ENCODE measurements at regions not wholly inside any gene's neighbourhood (a gene's known extent, or its start where the extent isn't known, plus 50 kb on each side); places are given as distances from the start of the nearest gene placed in this dataset.

DNA sequence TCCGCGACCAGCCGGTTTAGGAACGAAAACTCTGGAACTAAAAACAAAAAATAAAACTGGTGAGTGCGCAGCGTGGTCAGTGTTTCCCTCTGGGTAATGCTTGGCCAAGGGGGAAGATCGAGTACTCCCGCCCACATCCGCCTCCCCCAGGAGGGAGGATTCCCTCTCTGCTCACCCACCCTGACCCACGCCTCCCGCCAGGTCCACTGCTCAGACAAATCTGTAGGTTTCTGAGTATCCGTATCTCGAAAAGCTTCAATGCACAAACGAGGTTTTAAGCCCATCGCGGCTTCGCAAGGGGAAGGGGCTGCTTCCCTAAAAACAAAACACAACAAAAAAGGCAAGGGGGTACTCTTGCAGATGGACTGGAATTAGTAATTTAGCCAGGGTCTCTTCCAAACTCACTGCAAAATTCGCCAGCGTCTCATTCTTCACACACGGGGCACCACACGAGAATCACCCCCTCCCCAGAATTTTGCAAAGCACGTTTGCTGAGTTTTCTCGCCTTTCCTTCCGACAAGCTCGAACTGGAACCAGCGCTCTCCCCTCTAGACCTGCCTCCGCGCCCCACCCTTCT lies 75.2 kb downstream of the INSIG1 start:
- Mint-ChIP-seq H3K4me3 (no peak overlapping the region), H3K36me3 (peaks cover 1% of the 10 kb centered on the region), H3K4me1 (peaks cover 31% of the 10 kb centered on the region), H3K27ac (peak overlapping the region; percentile 40), H3K27me3 (peaks cover 79% of the 10 kb centered on the region), H3K9me3 (ENCODE audit: low read depth) (no peaks in the 10 kb centered on the region)
- CTCF ChIA-PET: interaction anchor here (1.0 to 2.4 kb wide), 3 partner anchors 445 to 459 kb away, joined by 3 to 12 read pairs (median 3); no protein-coding TSS in a partner anchor
- ATAC-seq (no peak), DNase-seq (no peak)

DNA sequence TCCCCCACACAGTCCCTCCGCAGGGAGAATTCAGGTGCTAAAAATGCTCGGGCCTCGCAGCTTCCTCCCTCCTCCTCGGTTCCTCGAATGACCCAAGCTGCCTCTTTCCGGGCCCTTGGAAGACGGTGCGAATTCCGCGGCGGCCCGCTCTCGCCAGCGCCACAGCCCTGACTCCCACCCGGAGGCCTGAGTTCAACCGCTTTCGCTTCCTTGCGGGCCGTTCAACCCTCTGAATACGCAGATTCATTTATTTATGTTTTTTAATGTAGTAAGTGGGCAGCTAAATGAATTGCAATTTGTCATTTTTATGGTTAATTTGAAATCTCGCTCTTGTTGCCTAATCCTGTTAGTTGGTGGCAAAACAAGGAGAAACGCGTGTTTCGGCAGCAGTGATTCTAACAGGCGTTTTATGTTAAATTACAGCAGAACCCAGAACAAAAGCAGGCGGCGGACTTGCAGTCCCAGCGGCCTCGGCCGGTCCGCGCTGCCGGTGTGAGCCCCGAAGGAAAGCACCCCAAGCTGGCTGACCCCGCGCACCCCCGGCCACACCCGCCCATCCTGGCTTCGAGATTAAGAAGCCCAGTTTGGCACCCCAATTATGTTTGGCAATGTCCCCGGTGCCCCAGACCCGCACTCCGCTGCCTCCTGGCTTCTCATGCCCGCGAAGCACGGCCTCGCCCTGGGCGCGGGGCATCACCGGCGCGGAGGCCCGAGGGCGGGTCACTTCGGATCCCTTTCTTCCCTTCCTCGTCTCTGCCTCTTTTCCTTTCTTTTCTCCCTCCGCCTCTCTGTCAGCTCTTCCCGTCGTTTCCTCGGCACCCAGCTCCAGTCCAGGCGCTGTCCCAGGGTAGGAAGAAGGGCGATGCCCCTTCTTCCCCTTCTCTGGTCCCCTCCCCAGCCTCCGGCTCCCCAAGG lies 75.9 kb downstream of the INSIG1 start:
- no peak for ATAC-seq
- no peak for DNase-seq
- no peak overlapping the region for H3K4me3 Mint-ChIP-seq
- peaks cover 31% of the 10 kb centered on the region for H3K4me1 Mint-ChIP-seq
- H3K9me3 Mint-ChIP-seq (ENCODE audit: low read depth): no peaks in the 10 kb centered on the region
- H3K36me3 Mint-ChIP-seq: peaks cover 1% of the 10 kb centered on the region
- H3K27ac Mint-ChIP-seq: no peak overlapping the region
- CTCF ChIA-PET: interaction anchor here (2.4 kb wide), 1 partner anchor 446 kb away, joined by 12 read pairs; no protein-coding TSS in a partner anchor
- peaks cover 86% of the 10 kb centered on the region for H3K27me3 Mint-ChIP-seq

DNA sequence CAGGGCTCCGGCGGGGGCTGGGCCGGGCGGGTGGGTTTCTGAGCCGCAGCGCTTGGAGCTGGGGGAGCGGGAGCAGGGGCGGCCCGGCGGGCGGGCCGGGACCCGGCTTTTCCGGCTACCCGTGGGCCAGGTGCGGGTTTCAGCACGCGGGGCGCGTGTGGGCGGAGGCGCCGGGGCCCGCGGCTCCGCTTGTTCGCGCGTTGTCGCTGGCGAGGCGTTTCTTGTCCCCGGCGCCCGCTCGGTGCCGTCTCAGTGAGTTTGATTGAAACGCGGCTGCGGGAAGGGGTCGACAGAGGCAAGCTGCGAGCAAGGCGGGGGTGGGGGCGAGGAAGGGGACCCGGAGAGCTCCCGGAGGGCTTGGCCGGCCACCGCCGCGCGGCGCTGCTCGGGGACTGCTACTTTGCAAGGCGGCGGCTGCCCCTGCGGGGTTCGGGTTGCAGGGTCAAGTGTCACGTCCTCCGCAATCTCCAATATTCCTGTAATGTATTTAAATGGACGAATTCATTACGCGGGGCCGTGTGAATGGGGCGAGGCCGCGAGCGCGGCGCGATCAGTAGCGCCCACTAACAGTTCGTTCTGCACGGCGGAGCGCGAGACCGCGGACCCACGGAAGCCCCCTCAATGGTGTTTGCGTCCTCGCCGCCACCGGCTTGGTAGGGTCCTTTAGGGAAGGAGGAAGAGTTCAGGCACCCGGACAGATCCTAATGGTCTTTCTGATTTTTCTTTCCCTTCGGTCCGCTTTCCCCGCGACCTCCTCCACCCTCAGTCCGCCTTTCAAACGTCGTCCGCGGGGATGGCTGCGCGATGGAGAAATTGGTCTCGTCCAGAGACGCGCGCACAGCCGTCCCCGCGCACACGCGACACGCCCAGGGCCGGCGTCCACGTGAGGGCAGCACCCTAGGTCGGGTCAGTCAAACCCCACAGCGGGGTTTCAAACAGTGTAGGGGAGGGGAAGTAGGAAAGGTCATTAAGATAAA lies 76.9 kb downstream of the INSIG1 start:
- peaks cover 31% of the 10 kb centered on the region for H3K4me1 Mint-ChIP-seq
- DNase-seq (no peak), ATAC-seq (no peak)
- no peaks in the 10 kb centered on the region for H3K9me3 Mint-ChIP-seq (ENCODE audit: low read depth)
- peaks cover 1% of the 10 kb centered on the region for H3K36me3 Mint-ChIP-seq
- H3K4me3 Mint-ChIP-seq: no peak overlapping the region
- peaks cover 90% of the 10 kb centered on the region for H3K27me3 Mint-ChIP-seq
- CTCF ChIA-PET: interaction anchor here (2.4 kb wide), 1 partner anchor 447 kb away, joined by 12 read pairs; no protein-coding TSS in a partner anchor
- peak overlapping the region; percentile 18 for H3K27ac Mint-ChIP-seq

DNA sequence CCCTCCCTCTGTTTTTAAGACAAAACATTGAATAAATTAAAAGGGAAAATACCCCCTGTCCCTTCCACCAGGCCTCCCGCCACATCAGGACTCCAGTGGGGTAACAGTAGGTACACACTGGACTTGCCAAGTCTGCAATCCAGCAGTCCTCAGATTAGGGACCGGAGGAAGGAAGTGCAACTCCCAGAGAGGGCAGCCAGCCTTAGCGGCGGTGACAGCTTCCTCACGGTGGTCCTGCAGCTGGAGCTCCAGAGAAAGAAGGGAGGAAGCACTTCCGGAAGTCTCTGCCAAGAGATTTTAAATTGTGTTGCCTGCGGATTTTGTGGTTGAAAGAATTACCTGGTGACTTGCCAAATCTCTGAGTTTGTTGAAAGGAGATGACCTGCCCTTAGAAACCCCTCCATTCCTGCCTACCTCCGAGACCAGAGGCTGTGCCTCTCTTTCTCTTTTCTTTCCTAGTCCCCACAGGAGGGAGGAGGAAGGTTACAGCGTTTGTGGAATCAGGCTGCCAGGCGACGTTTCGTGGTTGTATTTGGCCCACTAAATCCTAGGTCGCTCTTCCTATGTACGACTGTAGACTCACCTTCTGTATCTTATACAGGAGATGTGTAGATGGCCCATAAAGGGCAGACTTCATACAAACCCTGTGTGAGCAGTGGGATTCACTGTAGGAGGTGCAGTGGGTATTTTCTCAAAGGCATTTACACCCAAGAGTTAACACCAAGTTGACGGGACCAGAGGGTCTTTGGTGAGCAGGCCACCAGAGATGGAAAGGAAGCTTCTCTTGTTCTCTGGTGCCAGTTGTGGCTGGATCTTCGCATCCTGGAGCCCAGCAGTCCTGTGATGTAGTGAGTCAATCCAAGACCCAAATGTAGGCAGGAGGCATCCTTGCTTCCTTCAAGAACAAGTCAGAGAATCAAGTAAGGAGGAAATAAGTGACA lies 77.9 kb downstream of the INSIG1 start:
- peaks cover 31% of the 10 kb centered on the region for H3K4me1 Mint-ChIP-seq
- H3K27me3 Mint-ChIP-seq: peaks cover 92% of the 10 kb centered on the region
- DNase-seq: no peak
- ATAC-seq: no peak
- CTCF ChIA-PET: no interaction called here
- H3K9me3 Mint-ChIP-seq (ENCODE audit: low read depth): no peaks in the 10 kb centered on the region
- peak overlapping the region; percentile 56 for H3K27ac Mint-ChIP-seq
- H3K36me3 Mint-ChIP-seq: peaks cover 1% of the 10 kb centered on the region
- peak overlapping the region; percentile 18 for H3K4me3 Mint-ChIP-seq

DNA sequence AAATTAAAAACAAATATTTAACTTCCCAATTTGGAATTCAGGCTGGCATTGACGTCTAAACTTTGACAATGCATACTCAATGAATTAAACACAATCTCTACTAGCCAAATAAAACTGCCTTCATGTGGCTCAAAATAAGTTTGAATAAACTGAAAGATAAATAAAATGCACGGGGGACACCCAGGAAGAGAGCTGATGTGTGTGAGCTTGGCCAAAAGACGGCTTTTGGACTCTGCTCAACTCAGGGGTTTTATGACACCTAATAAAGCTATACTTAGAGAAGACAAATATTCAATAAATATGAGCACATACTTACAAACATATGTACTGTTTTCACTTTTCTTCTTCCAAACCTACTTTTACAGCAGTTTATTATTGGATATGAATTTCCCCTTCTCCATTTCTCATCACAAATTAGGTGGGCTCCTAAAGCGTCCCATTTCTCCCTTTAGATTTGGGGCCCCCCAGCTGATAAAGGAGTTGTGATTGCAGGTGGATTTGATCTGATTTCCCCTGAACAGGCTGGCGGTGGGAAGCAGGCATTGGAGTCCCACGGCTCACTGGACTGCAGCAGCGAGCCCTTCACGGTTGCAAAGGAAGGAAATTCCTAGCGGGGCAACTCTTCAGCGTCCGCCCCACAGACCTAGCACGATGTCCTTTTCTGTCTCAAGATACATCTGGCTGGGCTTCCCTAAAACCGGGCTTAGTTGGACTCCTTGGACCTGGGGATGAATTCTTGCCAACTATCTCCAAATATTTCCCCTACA lies 79.6 kb downstream of the INSIG1 start:
- Mint-ChIP-seq H3K27ac (no peak overlapping the region), H3K9me3 (ENCODE audit: low read depth) (no peaks in the 10 kb centered on the region), H3K4me3 (no peak overlapping the region), H3K27me3 (peaks cover 88% of the 10 kb centered on the region), H3K36me3 (peaks cover 1% of the 10 kb centered on the region), H3K4me1 (peaks cover 33% of the 10 kb centered on the region)
- no peak for ATAC-seq
- CTCF ChIA-PET: interaction anchor here (1.1 kb wide), 1 partner anchor 463 kb away, joined by 3 read pairs; no protein-coding TSS in a partner anchor
- DNase-seq: no peak

DNA sequence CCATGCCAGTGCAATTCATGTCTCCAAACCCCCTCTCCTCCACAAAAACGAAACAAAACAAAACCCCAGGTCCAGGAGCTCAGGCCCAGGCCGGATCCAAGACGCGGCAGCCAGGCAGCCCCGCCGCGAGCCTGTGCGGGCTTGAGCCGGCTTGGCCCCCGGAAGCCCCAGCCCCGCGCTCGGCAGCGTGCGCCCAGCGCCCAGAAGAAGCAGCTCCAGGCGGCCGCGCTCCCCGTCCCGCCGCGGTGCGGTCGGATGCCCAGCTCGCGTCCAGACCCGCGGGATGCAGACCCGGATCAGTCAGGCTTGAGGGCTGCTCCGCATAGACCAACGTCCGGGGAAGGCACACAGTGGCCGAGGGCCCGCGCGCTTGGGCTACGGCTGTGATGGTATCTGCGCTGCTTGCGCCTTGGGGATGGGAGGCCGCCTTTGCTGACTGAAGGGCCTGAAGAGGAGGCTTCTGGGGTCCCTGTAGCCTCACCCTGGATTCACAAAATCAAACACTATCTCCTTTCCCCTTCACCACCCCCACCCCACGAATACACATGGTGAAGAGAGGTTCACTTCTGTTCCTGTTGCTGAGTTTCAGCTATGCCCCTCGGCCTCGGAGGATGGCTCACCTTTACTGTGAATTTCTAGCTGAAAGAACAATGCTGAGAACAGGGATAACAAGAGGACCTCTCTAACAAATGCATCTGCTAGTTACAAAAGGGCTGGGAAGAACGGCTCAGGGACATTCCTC lies 79.9 kb upstream of the EN2 start:
- H3K9me3 Mint-ChIP-seq (ENCODE audit: low read depth): no peaks in the 10 kb centered on the region
- CTCF ChIA-PET: interaction anchor here (1.1 kb wide), 1 partner anchor 464 kb away, joined by 3 read pairs; no protein-coding TSS in a partner anchor
- ATAC-seq (no peak), DNase-seq (no peak)
- peaks cover 90% of the 10 kb centered on the region for H3K27me3 Mint-ChIP-seq
- peaks cover 29% of the 10 kb centered on the region for H3K4me1 Mint-ChIP-seq
- H3K36me3 Mint-ChIP-seq: peaks cover 1% of the 10 kb centered on the region
- H3K4me3 Mint-ChIP-seq: no peak overlapping the region
- H3K27ac Mint-ChIP-seq: no peak overlapping the region

DNA sequence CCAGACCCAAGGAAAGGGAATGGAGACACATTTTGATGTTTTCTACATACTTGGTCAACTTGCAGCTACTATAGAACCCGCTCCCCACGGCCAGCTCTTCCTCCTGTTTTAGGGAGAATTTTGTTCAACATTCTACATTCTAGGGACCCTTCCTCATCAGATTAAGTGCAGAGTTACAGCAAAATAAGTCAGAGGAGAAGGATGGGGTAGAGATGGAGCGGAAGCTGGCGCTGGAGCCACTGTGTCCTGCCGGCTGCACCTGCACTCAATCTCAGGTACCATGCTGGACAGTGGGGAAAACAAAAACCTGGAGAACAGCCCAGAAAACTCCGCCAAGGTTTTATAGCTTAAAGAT lies 79.4 kb upstream of the EN2 start:
- ATAC-seq (no peak), DNase-seq (no peak)
- Mint-ChIP-seq H3K27ac (no peak overlapping the region), H3K4me3 (no peak overlapping the region), H3K36me3 (no peaks in the 10 kb centered on the region), H3K27me3 (peaks cover 90% of the 10 kb centered on the region), H3K9me3 (ENCODE audit: low read depth) (no peaks in the 10 kb centered on the region), H3K4me1 (peaks cover 23% of the 10 kb centered on the region)
- CTCF ChIA-PET: interaction anchor here (1.1 kb wide), 1 partner anchor 464 kb away, joined by 3 read pairs; no protein-coding TSS in a partner anchor

DNA sequence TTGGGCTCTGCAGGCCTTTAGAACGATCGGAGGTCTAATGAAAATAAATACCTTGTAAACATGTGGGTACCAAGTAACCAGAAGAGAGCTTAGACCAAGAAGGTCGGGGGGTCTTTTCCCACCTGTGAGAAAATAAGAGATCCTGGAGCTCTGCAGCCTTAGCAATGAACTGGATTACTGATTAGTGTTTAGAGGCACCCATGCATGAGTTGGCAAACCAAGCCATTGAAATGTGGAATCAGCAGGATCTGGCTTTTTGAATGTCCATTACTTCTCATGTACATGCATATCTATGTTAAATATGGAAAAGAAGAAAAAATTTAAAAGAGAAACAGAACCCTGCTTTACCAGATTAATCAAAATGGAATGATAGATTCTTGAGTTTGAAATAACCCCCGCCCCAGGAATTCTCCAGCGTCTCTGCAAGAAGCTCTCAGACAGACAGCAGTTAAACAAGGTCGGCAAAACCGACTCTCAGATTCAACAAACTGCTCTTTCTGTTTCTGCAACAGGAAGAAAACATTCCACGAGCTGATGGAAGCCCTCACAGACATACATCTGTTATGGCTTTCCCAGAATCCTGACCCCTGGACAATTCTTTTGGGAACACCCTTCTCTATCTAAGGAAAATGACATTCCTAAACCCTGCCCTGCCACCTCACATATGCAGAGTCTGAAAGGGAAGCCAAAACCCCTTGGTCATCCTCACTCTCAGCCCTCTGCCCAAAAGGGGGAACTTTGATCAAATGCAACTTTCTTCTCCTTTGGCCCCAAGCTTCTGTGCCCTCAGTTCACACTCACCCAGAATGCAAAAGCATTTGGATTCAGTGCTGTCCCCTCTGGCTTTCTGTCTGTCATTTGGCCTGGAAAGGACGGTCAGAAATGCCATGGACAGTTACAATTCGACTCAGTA lies 78.7 kb upstream of the EN2 start:
- no peaks in the 10 kb centered on the region for H3K36me3 Mint-ChIP-seq
- H3K9me3 Mint-ChIP-seq (ENCODE audit: low read depth): no peaks in the 10 kb centered on the region
- CTCF ChIA-PET: interaction anchor here (0.6 to 2.3 kb wide), 11 partner anchors 15 to 452 kb away, joined by 3 to 8 read pairs (median 4); partner anchors contain the start of gene SHH
- H3K4me1 Mint-ChIP-seq: peaks cover 21% of the 10 kb centered on the region
- H3K27me3 Mint-ChIP-seq: peaks cover 89% of the 10 kb centered on the region
- no peak for ATAC-seq
- DNase-seq: no peak
- H3K27ac Mint-ChIP-seq: no peak overlapping the region
- no peak overlapping the region for H3K4me3 Mint-ChIP-seq

DNA sequence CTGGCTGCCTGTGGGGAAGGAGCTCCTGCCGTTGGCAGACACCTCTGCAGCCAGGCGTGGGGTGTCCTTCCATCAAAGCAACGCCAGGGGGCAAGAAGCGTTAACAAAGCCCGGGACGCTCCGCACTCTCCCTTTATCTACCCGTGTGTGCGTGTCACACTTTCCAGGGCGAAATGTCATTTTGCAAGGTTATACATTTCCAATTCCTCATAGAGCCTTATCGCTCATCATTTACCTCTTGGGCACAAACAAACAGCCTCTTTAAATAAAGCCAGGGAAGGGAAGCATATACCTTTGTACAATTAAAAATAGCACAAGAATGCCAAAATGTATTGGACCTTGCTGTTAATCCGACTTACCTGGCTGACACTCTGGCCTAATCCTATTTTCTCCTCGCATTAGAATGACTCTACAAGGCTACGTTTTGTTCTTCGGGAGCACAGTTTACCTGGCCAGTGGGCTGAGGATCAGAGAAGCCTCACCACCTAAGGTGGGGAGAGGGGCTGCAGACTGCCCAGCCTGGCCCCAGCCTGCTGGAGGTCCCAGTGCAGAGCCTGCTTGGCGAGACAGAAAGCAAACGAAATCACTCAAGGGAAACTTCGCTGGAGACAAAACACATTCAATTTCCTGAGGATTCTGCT lies 77.6 kb upstream of the EN2 start:
- H3K4me1 Mint-ChIP-seq: peaks cover 14% of the 10 kb centered on the region
- no peak overlapping the region for H3K27ac Mint-ChIP-seq
- DNase-seq (peak; percentile 81), ATAC-seq (peak; percentile 69)
- CTCF ChIA-PET: interaction anchor here (0.6 to 2.3 kb wide), 16 partner anchors 8 to 453 kb away, joined by 3 to 8 read pairs (median 3); partner anchors contain the start of gene SHH
- no peak overlapping the region for H3K4me3 Mint-ChIP-seq
- no peaks in the 10 kb centered on the region for H3K9me3 Mint-ChIP-seq (ENCODE audit: low read depth)
- H3K27me3 Mint-ChIP-seq: peaks cover 89% of the 10 kb centered on the region
- no peaks in the 10 kb centered on the region for H3K36me3 Mint-ChIP-seq

Data from activated CD8-positive, alpha-beta memory T cell treated with anti-CD3 and anti-CD28 coated beads, Interleukin-2, amount 10 ng/mL, durations not matched to agents 7 days and 5 days (primary cell).